ENCODE measurements at regions not wholly inside any gene's neighbourhood (a gene's known extent, or its start where the extent isn't known, plus 50 kb on each side); places are given as distances from the start of the nearest gene placed in this dataset.

DNA sequence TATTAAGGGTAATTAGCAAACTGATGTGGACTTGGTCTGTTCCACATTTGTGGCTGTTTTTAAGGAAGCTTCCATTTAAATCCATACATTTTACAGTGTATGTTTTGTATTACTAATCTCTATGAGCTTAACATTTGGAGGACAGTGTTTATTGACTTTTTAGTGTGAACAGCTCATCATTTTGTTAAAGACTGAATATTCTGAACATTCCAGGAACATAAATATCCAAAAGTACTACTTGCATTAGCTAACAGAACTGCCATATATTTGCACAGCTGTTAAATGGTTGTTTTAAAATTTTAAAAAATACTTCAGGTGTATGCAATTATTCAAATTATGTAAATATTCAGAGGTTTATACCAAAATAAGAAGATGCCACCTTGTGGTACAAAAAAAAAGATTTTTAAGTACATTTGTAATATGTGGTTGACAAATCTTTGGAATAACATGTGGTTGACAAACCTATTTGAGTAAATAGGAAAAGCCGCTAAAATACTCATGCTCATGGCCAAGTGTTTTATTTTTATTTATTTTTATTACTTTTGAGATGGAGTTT is 439.7 kb upstream of the FANCL start:
- no peak for FAIRE-seq

GRCh38 chr2:58677748-58678147 is 436.6 kb upstream of the FANCL start:
- no peak for FAIRE-seq

DNA sequence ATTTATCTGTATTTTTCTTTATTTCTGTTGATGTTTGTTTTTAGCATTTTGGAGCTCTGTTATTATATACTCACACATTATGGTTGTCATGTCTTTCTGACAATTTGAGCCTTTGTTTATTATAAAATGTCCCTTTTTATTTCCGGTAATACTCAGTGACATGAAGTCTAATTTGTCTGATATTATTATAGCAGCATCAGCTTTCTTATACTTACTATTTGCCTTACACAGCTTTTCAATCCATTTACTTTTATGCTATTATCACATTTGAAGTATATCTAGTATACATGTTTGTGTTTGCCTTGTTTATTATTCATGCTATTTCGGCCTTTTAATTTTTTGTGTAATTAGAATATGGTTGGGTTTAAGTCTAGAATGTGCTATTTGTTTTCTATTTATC is 430.6 kb upstream of the FANCL start:
- FAIRE-seq: no peak

DNA sequence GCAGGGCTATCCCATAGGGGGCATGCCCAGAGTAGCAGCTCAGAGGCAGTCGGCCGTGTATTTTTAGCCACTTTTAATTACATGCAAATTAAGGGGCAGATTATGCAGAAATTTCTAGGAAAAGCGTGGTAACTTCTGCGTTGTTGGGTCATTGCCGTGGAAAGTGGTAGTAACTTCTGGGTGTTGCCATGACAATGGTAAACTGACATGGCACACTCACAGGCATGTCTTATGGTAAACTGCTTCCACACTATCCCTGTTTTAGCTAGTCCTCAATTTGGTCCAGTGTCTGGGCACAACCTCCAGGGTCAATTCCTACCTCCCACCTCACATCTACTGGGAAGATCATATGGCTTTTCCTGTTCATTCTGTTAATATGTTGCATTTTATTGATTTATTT is 428.9 kb upstream of the FANCL start:
- FAIRE-seq: no peak

DNA sequence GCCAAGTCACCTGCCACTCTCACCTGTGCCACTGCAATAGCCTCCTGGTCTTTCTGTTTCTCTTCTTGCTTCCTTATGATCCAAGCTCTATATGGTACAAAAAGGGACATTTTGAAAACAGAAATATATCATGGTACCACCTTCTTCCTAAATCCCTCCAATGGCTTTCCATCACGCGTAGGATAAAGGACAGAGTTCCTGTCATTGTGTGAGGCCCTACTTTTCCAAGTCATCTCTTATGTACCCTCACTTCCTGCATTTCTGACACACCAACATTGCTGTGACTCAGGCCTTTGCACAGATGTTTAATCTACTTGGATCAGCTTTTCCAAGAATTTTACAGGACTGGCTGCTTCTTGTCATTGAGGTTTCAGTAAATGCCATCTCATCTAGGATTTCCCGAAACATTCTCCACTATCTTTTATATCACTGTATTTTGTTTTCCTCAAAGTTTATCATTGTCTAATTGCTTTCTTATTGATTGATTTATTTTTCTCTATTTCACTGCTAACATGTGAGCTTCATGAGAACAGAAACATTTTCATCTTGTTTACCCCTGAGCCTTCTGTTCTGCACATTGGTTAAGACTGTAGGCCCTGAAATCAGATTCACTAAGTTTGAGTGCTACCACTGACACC is 426.1 kb upstream of the FANCL start:
- FAIRE-seq: no peak

- FAIRE-seq: no peak
Observed at GRCh38 chr2:58666323-58666970, 425.3 kb upstream of the FANCL start.

- no peak for FAIRE-seq
Observed at GRCh38 chr2:58665154-58665553, 424.0 kb upstream of the FANCL start.

GRCh38 chr2:58664523-58665151 is 423.5 kb upstream of the FANCL start:
- FAIRE-seq: no peak

- no peak for FAIRE-seq
Observed at GRCh38 chr2:58660046-58660445, 418.9 kb upstream of the FANCL start.

DNA sequence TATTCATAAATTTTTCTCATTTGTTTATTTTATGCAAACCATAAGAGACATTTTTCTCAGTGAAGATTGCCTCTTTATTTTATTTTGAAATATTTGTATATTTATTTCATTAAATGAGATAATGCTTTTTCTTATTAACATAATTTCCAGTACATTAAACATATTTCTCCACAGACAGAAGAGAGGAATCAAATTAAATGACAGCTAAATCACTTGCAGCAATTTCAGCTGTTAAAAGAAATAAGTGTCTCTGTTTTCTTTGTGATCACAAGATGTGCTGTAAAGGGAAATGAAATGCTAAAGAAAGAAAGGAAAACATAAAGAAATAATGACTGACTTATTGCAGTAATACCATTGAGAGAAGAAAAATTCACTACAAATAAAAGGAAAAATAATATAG is 414.0 kb upstream of the FANCL start:
- no peak for FAIRE-seq

DNA sequence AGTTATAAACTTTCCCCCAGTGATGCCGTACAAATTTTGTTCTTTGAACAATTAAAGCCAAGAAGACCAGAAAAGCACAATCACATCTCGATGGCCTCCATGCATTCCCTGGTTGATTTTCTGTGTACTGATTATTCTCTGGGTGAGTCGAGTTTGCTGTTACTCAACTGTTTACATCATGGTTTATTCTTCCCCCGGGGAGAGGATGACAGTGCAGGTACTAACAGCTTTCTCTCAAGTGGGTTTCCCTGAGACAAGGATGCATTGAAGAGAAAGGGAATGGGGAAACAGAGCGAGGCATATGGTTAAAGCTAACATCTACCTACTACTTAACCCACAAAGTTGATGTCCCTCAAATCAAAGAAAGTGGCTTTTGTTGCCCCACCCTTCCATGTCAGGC is 410.8 kb upstream of the FANCL start:
- FAIRE-seq: no peak

DNA sequence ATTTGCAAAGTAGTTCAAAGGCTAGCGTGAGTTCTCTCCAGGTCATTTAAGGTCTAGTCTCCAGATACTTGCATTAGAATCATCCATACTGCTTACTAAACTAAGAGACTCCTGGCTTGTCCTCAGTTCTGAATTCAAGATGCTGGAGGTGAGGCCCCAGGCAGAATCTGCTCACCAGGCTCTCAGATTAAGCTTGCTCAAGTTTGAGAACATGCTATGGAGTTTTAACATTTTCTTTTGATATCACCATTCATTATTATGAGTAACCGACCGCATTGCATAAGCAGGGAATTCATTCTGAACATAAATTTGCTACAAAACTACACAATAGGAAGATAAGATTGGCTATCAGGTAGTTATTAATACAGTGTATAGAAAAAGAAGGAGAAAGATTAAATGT is 409.7 kb upstream of the FANCL start:
- no peak for FAIRE-seq

DNA sequence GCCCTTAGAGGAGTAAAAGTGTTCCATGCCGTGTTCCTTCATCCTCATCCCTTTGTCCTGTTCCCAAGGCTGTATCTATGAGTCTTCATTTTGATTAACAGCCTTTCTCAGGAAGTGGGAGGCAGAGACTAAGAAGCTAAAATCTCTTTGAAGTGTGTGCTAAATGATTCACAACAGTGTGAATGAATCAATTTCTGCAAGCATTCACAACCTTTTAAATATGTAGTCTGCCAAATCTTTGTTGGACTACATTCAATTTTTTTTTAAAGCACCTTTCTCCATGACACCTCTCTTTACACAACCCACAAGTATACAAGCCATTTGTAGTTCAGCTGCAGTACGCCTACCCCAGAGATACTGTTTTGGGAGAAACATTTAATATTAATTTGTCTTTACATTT is 408.6 kb upstream of the FANCL start:
- FAIRE-seq: no peak

DNA sequence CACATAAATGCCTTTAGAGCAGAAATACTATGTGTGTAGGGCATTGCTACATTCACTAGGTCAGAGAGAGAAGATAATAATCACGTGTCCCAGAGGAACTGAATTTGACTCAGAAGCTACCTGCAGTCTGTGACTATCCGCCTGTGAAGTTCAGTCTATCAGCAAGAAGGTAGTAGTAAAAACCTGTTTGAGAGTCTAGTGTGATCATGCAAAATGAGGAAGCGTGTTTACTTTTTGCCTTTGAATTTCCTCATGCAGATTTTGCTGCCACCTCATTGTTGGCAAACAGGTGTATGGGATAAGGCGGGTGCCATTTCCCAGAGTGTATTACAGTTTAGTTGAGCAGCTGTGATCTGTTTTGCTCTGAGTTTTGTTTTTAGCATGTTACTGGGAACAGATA is 403.9 kb upstream of the FANCL start:
- FAIRE-seq: no peak

GRCh38 chr2:58644451-58644850 is 403.3 kb upstream of the FANCL start:
- FAIRE-seq: no peak

- FAIRE-seq: no peak
Observed at GRCh38 chr2:58641001-58641400, 399.9 kb upstream of the FANCL start.

DNA sequence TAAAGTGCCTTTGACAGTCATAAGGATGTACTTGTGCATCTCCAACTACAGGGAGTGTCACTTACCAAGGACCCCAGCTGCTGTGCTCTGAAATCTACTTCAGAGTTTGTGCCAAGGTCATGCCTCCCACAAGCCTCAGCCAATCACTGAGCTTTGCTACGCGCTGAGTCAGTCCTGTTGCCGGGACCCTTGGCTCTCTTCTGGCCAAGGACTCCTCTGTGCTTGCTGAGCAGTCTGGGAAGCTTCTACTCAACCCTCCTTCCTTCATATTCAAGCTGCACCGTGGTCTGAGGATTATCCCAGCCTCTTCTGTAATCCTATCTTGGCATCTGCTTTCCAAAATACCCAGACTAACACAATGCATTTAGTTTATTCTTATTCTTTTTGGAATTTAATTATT is 398.9 kb upstream of the FANCL start:
- FAIRE-seq: no peak

DNA sequence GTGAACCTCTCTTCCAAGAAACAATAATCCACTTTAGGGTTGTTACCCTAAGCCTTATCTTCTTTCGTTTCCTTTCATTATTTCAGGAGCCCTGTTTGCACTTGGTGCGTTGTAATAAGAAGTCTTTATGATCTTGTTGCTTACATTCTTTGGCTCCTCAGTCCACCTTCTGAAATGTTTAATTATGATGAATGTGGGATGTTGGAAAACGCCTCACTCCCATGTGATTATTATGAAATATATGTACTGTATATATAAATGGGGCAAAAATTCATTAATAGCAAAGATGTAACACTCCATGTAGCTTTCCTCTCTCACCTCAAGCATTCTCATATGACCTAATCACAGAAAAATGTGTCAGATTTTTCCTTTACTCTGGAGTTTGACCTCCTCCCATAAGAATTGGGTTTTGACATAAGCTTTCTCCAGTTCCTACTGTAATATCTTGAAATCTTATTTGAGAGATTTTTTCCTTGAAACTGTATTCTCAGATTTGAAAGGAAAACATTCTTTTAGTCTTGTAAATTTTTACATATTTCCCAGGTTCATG is 397.2 kb upstream of the FANCL start:
- no peak for FAIRE-seq

DNA sequence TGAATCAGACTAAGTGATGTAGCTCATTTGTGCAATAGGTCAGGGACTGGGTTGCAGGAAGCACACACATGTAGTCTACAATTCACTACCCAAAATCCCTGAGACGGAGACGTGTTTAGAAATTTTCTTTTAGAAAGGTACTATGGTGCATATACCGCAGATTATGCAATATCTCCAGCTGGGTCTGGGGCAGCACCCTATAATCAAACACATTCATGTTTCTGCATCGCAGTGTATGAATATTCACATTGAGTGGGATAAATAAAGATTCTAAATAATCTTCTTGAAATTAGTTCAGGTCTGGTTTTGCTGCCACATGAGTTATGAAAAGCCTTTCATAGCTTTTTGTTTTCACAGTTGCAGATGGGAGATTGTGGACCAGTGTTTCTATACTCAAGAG is 395.7 kb upstream of the FANCL start:
- FAIRE-seq: no peak

GRCh38 chr2:58635801-58636375 is 394.8 kb upstream of the FANCL start:
- no peak for FAIRE-seq

- no peak for FAIRE-seq
Observed at GRCh38 chr2:58634653-58635370, 393.7 kb upstream of the FANCL start.

GRCh38 chr2:58633613-58634365 is 392.7 kb upstream of the FANCL start:
- no peak for FAIRE-seq
